HEK293 (cell line): ENCODE measurements at regions not wholly inside any gene's neighbourhood (a gene's known extent, or its start where the extent isn't known, plus 50 kb on each side); places are given as distances from the start of the nearest gene placed in this dataset.

Experiments
- BCL11A ChIP-seq: fragments of 450-650 bp; formaldehyde crosslinking; IDR thresholded peaks from 2 replicates; pipeline ENCODE4 v1.5.1; 2016; ENCODE audit warnings: low read depth, missing biosample characterization, missing genetic modification characterization
- ELK4 ChIP-seq: IDR thresholded peaks from 2 replicates; pipeline ENCODE4 v1.6.1; 2011; ENCODE audit warnings: mild to moderate bottlenecking, low read depth, low read length, borderline replicate concordance
- ZBTB21 ChIP-seq: fragments of 450-650 bp; formaldehyde crosslinking; IDR thresholded peaks from 2 replicates; pipeline ENCODE4 v1.5.1; 2017; ENCODE audit warnings: missing biosample characterization, missing genetic modification characterization
- ZBTB44 ChIP-seq: fragments of 450-650 bp; IDR thresholded peaks from 2 replicates; pipeline ENCODE4 v1.5.1; 2018; ENCODE audit warnings: missing biosample characterization, mild to moderate bottlenecking, missing genetic modification characterization
- ZNF121 ChIP-seq: fragments of 450-650 bp; formaldehyde crosslinking; IDR thresholded peaks from 2 replicates; pipeline ENCODE4 v1.5.1; 2016; ENCODE audit warnings: missing biosample characterization, missing genetic modification characterization
- ZNF274 ChIP-seq, 2 experiments: fragments of 200-500 bp in 1 of 2; fragments of 450-650 bp in 1 of 2; sonication (Bioruptor generic) in 1 of 2; formaldehyde crosslinking in 1 of 2; IDR thresholded peaks; 2 replicates each; pipeline versions ENCODE4 v1.5.1 to v1.6.1; 2014 to 2016; ENCODE audit warnings: borderline replicate concordance in 1 of 2, inconsistent platforms in 1 of 2, low read length in 1 of 2, missing biosample characterization in 1 of 2, missing genetic modification characterization in 1 of 2
- ZNF324 ChIP-seq: fragments of 450-650 bp; formaldehyde crosslinking; IDR thresholded peaks from 2 replicates; pipeline ENCODE4 v1.5.1; 2016; ENCODE audit warnings: missing biosample characterization, missing genetic modification characterization
- ZNF501 ChIP-seq: fragments of 450-650 bp; formaldehyde crosslinking; IDR thresholded peaks from 2 replicates; pipeline ENCODE4 v1.5.1; 2016; ENCODE audit warnings: missing biosample characterization, missing genetic modification characterization
- ZNF558 ChIP-seq: fragments of 450-650 bp; formaldehyde crosslinking; IDR thresholded peaks from 2 replicates; pipeline ENCODE4 v1.5.1; 2016; ENCODE audit warnings: missing biosample characterization, missing genetic modification characterization
- ZNF76 ChIP-seq: fragments of 450-650 bp; formaldehyde crosslinking; IDR thresholded peaks from 2 replicates; pipeline ENCODE4; 2016; ENCODE audit warnings: low read depth, missing biosample characterization, missing genetic modification characterization, borderline replicate concordance
- TF ChIP-seq, protein P1 (sequence below): fragments of 450-650 bp; formaldehyde crosslinking; IDR thresholded peaks from 2 replicates; pipeline ENCODE4 v1.5.1; 2016; ENCODE audit warnings: missing biosample characterization, missing genetic modification characterization
- TF ChIP-seq, protein P2 (sequence below): fragments of 450-650 bp; formaldehyde crosslinking; IDR thresholded peaks from 2 replicates; pipeline ENCODE4 v1.5.1; 2016; ENCODE audit warnings: missing biosample characterization, missing genetic modification characterization
- TF ChIP-seq, protein P3 (sequence below): fragments of 450-650 bp; formaldehyde crosslinking; IDR thresholded peaks from 2 replicates; pipeline ENCODE4 v1.5.1; 2016; ENCODE audit warnings: missing biosample characterization, missing genetic modification characterization

DNA sequence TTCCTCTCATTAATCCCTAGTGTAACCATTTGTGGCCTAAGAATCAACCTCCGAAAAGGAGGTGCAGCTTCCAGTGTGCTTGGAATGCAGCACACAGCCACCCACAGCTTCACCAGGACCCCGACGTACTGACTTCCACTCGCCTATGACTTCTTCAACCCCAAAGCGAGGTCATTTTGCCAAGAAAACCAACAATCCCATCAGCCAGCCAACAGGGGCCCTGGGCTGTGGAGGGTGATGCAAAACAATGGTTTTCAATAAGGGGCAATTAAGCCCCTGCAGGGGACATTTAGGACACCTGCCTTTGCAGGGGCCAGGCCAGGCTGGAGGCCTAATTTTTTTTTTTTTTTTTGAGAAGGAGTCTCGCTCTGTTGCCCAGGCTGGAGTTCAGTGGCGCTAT is 158.1 kb upstream of the SKOR2 start:
- no peak for TF ChIP-seq ZNF558 (tag by site-specific recombination)
- TF ChIP-seq, protein P1, sequence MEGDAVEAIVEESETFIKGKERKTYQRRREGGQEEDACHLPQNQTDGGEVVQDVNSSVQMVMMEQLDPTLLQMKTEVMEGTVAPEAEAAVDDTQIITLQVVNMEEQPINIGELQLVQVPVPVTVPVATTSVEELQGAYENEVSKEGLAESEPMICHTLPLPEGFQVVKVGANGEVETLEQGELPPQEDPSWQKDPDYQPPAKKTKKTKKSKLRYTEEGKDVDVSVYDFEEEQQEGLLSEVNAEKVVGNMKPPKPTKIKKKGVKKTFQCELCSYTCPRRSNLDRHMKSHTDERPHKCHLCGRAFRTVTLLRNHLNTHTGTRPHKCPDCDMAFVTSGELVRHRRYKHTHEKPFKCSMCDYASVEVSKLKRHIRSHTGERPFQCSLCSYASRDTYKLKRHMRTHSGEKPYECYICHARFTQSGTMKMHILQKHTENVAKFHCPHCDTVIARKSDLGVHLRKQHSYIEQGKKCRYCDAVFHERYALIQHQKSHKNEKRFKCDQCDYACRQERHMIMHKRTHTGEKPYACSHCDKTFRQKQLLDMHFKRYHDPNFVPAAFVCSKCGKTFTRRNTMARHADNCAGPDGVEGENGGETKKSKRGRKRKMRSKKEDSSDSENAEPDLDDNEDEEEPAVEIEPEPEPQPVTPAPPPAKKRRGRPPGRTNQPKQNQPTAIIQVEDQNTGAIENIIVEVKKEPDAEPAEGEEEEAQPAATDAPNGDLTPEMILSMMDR (tag by site-specific recombination): no peak
- no peak for TF ChIP-seq ZBTB21 (tag by site-specific recombination)
- no peak for TF ChIP-seq ZBTB44 (tag by site-specific recombination)
- TF ChIP-seq, protein P2, sequence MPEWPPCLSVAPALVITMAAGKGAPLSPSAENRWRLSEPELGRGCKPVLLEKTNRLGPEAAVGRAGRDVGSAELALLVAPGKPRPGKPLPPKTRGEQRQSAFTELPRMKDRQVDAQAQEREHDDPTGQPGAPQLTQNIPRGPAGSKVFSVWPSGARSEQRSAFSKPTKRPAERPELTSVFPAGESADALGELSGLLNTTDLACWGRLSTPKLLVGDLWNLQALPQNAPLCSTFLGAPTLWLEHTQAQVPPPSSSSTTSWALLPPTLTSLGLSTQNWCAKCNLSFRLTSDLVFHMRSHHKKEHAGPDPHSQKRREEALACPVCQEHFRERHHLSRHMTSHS (tag by site-specific recombination): no peak
- no peak for TF ChIP-seq ZNF76 (tag by site-specific recombination)
- no peak for TF ChIP-seq ZNF274 (IDR thresholded peaks at IDR 0.05; ENCODE audit: low read length)
- TF ChIP-seq ZNF274 (tag by site-specific recombination; IDR thresholded peaks at IDR 0.05; ENCODE audit: borderline replicate concordance): no peak
- TF ChIP-seq BCL11A: no peak
- TF ChIP-seq, protein P3, sequence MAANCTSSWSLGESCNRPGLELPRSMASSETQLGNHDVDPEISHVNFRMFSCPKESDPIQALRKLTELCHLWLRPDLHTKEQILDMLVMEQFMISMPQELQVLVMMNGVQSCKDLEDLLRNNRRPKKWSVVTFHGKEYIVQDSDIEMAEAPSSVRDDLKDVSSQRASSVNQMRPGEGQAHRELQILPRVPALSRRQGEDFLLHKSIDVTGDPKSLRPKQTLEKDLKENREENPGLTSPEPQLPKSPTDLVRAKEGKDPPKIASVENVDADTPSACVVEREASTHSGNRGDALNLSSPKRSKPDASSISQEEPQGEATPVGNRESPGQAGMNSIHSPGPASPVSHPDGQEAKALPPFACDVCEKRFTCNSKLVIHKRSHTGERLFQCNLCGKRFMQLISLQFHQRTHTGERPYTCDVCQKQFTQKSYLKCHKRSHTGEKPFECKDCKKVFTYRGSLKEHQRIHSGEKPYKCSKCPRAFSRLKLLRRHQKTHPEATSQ (tag by site-specific recombination): no peak
- TF ChIP-seq ZNF501 (tag by site-specific recombination): no peak
- TF ChIP-seq ZNF324 (tag by site-specific recombination): no peak
- no peak for TF ChIP-seq ELK4
- TF ChIP-seq ZNF121: no peak
